OCI-LY1 (cell line): ENCODE measurements at regions not wholly inside any gene's neighbourhood (a gene's known extent, or its start where the extent isn't known, plus 50 kb on each side); places are given as distances from the start of the nearest gene placed in this dataset.

ENCODE experiments used
- CTCF ChIP-seq: fragments of 200-600 bp; sonication (generic), shearing (Covaris generic); IDR thresholded peaks from 2 replicates; pipeline ENCODE4 v1.5.1; 2017; ENCODE audit warnings: mild to moderate bottlenecking, antibody characterized with exemption, low read length, moderate library complexity, mixed read lengths
- EZH2 ChIP-seq: fragments of 200-600 bp; sonication (generic), shearing (Covaris generic); IDR thresholded peaks from 2 replicates; pipeline ENCODE4 v1.8.0; 2017; ENCODE audit warnings: borderline replicate concordance, mixed run types, mild to moderate bottlenecking, antibody characterized with exemption, low read length, moderate library complexity, mixed read lengths

- TF ChIP-seq EZH2 (no peak), CTCF (no peak)
Measured at GRCh38 chr1:230005040-230005439, 62.0 kb upstream of the GALNT2 start.
